Erythroblast (primary cell): ENCODE measurements at regions not wholly inside any gene's neighbourhood (a gene's known extent, or its start where the extent isn't known, plus 50 kb on each side); places are given as distances from the start of the nearest gene placed in this dataset.

ENCODE experiments used
- DNase-seq, 2 experiments: peaks; one replicate each; lab custom pipeline; 2025; lab: John Stamatoyannopoulos, UW
- GATA1 ChIP-seq: IDR thresholded peaks from 2 replicates; pipeline ENCODE4 v1.6.1; 2011; ENCODE audit warnings: low read depth, mild to moderate bottlenecking, control low read depth, low read length, moderate library complexity
- POLR2A ChIP-seq: IDR thresholded peaks from 2 replicates; pipeline ENCODE4 v1.6.1; 2011; ENCODE audit warnings: mild to moderate bottlenecking, low read length

GRCh38 chr20:51104960-51105920 is 82.3 kb upstream of the KCNG1 start:
- no peak for DNase-seq
- TF ChIP-seq POLR2A, result no peak
- no peak for TF ChIP-seq GATA1

- no peak for TF ChIP-seq GATA1
- TF ChIP-seq POLR2A, result no peak
- no peak for DNase-seq
Observed at GRCh38 chr20:51100617-51101016, 77.7 kb upstream of the KCNG1 start.

- TF ChIP-seq GATA1 (no peak), POLR2A (no peak)
- DNase-seq, result no peak
Observed at GRCh38 chr20:51098284-51098810, 75.4 kb upstream of the KCNG1 start.

GRCh38 chr20:51097351-51098120 is 74.6 kb upstream of the KCNG1 start:
- no peak for DNase-seq
- no peak for TF ChIP-seq POLR2A

GRCh38 chr20:51096582-51097267 is 73.8 kb upstream of the KCNG1 start:
- DNase-seq, result no peak
- no peak for TF ChIP-seq POLR2A
- no peak for TF ChIP-seq GATA1

GRCh38 chr20:51095633-51096521 is 73.0 kb upstream of the KCNG1 start:
- TF ChIP-seq POLR2A, result no peak
- no peak for TF ChIP-seq GATA1
- no peak for DNase-seq

DNA sequence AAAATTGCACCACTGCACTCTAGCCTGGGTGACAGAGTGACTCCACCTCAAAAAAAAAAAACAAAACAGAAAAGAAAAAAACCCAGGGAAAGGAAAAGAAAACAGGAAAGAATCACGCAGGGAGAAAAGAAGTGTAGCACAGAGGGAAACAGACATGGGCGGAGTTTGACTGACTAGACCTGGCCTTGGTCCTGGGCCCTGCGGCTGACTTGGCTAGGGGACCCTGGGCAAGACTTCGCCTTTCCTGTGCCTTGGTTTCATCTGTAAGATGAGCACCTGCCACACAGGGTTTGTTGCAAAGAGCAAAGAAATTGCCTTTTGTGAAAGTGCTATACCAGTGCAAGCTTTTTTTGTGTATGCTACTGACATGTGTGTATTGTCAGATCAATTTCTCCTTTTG is 71.3 kb upstream of the KCNG1 start:
- TF ChIP-seq POLR2A (no peak), GATA1 (no peak)
- no peak for DNase-seq

DNA sequence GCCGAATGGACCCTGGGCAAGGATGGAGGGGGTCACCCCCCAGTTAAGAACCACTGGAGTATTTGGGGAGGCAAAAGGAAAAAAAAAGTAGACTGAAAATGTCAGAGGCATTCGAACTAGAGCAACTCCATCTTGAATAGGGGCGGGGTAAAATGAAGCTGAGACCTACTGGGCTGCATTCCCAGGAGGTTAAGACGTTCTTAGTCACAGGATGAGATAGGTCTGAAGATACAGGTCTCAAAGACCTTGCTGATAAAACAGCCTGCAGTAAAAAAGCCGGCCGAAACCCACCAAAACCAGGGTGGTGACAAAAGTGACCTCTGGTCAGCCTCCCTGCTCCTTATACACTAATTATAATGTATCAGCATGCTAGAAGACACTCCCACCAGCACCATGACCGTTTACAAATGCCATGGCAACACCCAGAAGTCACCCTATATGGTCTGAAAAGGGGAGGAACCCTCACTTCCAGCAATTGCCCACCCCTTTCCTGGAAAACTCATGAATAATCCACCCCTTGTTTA is 70.4 kb upstream of the KCNG1 start:
- TF ChIP-seq POLR2A (no peak), GATA1 (no peak)
- no peak for DNase-seq

DNA sequence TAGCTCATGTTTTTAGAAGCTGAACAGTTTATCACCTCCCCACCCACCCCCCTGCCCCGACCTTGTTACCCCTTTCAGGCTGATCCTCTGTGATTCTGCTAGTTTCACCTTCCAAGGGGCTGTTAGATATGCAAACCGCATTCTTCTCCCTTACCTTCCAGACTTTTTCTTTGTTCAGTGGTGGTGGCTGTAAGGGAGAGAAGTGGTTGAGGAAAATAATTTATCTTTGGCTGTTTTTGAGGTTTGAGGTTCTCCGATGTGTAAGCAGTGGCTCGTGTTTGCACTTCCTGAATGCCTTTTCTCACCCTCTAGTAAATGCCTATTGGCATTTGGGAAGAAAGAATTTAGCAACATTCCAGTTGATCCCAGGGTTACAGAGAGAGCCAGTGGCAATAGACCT is 69.4 kb upstream of the KCNG1 start:
- no peak for TF ChIP-seq POLR2A
- TF ChIP-seq GATA1, result no peak
- no peak for DNase-seq

DNA sequence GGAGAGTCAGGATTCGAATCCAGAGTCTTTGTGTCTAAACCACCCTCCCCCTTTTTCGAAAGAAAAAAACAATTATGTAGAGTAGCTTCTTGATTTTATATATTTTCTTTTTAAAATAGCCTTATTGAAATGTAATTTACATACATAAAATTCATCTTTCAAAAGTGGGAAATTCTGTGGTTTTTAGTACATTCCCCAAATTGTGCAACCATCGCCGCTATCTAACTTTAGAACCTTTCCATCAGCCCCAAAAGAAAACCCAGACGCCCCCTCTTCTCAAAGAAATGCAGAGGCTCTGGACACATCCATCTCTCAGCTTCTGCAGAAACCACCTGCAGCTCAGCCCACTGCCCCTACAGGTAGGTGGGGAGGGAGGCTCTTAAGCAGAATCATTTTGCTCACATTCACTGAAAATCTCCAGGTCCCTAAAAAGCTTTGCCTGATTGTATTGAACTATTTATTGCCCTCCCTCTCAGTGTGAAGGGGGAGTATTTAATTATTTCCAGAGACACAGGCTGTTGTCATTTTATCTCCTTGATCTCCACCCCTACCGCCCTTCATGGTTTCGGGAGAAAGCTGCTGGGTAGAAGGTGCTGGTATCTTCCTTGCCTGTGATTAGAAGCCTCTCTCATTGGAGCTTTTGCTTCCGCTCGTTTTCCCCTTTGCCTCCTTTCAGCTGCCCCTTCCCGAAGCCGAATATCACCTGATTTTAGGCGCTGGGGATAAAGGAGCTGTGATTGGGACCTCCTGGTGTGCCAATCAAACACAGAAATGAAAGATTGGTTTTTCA is 68.7 kb upstream of the KCNG1 start:
- TF ChIP-seq POLR2A (no peak), GATA1 (no peak)
- no peak for DNase-seq

- TF ChIP-seq GATA1 (no peak), POLR2A (no peak)
Observed at GRCh38 chr20:51089840-51090239, 66.9 kb upstream of the KCNG1 start.

More at GRCh38 chr20:51089840-51090239, 66.9 kb upstream of the KCNG1 start:
- DNase-seq, result no peak
